ENCODE measurements at regions not wholly inside any gene's neighbourhood (a gene's known extent, or its start where the extent isn't known, plus 50 kb on each side); places are given as distances from the start of the nearest gene placed in this dataset.
A peak's percentile ranks its signal among the peaks of the same experiment; 100 is the strongest.
"Not testable (repeated sequence)": the region's sequence is repeated elsewhere in the genome, so short reads cannot be mapped to it uniquely, and the experiment has no call there.

DNA sequence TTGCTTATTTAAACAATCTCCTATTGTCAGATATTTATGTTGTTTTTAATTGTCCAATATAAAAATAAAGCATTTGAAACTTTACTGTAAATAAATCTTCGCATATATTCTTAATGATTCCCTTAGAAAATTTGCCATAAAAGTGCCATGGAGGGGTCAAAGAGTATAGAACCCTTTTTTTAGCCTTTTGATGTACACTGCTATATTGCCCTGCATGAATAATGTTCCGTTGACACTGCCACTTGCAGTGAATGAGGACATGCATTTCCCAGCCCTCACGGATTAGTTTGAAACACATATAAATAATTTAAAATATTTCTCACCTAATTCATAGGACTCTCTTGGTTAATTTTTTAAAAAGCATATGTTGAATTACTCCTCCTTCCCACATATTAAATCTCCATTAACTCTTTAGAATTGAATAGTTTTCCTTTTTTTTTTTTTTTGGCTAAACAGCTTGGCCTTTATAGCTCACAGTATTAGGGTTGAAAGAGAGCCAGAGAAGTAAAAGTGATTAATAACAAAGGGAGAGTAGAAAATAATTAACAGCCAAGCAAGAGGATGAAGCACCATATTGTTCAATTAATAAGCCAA is 129.8 kb upstream of the SGCD start:
- DNase-seq (ENCODE audit: low read depth), result no peak

DNA sequence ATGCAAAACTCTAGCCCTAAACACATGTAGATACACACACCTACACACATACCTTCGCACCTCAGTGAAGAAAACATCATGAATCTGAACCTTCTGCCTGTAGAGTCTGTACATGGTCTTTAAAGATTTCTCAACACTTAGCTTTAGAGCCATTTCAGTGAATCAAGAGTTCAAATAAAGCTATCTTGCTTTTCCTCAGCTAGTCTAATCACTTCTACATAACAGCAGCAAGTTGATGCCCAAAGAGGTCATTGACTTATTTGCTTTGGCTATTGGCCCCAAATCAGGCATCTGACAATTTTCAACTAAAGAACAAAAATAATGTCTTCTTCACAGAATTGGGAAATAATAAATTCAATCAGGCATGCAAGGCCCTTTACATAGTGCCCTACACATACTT is 127.9 kb upstream of the SGCD start:
- no peak for DNase-seq (ENCODE audit: low read depth)

DNA sequence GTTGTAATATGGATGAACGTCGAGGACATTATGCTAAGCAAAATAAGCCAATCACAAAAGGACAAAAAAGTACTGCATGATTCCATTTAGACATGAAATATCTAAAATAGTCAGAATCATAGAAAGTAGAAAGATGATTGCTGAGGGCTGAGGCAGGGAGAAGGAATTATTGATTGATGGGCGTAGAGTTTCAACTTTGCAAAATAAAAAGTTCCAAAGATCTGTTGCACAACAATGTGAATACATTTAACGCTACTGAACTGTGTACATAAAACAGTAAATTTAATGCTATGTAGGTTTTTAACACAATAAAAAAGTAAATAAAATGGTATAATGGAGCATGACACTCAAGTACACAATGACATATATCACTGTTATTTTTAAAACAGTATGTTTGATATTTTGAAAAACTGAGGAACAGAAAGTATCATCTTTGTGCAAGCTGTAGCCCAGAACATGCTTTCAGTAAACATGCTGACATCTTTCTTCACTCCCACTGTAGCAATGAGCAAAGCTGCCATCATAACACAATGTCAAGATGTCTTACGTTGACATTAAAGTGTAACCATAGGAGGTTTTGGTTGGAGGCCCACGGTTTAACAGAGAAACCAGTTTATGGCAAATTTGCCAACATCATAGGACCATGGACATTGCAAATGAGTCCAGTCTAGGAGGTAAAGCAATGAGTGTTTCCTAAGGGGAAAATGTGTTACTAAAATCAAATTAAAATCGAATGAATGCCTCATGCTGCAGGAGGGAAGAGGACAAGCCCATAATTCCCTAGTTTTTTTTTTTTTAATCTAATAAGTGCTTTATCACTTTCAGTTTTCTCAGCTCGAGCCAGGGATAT is 125.8 kb upstream of the SGCD start:
- DNase-seq (ENCODE audit: low read depth), result no peak

DNA sequence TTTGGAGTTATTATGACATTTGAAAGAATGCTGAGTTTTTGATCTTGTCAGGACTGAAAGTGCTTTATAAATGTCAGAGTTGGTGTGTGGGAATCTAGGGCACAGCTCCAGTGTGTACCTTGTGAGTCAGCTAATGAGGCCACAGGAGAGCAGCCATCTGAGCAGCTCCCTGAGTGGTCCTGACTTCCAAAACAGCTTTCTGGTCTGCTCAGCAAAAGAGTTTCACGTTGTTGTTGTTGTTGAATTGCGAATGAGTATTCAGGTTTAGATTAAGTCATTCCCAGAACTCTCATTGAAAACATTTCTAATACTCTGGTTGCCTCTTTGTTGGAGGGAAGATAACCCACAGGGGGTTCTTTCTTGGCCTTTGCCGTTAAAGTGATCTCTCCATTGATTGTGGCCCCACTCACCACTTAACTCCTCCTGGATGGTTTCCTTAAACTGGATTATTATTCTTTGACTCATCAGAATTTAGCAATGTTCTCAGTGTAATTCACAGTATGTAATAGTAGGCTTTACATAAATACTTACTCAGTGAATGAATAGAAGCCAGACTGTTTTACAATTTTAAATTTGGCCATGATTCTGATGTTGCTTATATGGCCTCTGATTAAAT is 125.1 kb upstream of the SGCD start:
- peak; percentile 93 for DNase-seq (ENCODE audit: low read depth)

DNA sequence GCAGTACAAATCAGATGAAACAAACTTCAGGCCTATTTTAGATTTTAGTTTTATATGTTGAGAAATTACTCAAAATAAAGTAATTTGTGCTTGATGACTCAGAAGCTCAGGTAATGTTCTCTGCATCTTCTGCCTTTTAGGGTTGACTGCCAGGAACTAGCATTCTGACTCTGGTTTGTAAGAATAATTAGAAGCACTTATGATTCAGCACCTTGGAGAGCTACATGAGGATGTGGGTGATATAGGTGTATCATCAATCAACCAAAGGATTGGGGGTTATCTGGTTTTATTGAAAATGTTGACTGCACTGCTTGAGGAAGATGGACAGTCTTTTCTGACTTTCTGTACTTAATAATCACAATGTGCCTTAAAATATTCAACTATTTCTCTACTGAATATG is 118.7 kb upstream of the SGCD start:
- peak; percentile 13 for DNase-seq (ENCODE audit: low read depth)

DNA sequence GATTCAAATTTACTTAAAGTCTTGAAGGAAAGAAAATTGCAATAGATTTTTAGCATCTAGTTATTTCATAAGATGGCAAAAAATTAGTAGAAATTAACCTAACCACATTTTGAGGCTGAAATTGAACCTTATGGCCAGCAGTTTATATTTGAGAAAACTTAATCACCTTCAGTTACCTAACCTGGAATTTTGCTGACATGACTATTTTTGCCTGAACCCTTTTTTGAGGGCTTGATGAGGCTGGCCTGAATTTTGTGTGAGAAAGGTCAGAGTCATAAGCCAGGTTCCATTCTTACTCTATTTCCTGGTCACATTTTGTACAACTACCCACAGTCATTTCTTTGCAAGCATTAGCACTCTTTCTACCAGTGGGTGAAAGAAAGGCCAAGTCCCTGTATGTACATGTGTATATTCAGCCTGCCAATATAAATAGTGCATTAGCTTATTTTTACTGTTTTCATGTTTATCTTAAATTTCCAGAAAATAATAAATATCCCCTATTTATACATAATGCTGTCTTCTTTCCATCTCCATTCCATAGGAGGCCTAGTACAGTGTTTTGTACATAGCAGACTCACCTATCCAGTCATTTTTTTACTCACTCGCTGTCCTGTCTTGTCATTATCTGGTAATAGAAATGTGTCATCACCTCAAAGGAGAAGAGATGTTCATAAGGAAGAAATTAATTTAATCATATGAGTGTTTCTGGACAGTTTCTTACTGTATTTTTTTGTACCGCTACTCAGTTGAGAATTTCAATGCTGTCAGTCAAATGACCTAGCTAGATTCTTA is 108.4 kb upstream of the SGCD start:
- no peak for DNase-seq (ENCODE audit: low read depth)

DNA sequence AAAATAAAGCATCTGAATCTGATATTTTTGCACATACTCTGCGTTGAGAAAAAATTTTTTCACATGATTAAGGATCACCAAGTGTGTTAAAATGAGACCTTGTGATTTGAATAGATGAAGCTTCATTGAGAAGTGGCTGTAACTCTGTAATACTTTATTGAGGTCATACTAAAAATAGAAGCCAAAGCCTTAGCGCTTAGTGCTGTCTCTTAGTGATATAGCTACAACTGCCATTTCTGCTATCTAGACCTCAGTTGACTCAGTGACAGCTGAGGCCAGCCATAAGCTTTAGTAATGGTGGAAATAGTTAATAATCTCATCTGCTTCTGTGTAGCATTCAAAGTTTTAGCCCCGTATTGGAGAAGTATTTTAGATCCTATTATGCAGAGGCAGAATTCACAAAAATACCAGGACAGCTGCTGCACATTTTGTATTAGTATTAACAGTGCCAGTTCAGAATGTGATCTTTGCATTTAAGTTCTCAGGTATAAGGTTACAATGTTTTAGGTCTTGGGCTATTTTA is 107.4 kb upstream of the SGCD start:
- DNase-seq (ENCODE audit: low read depth), result no peak

DNA sequence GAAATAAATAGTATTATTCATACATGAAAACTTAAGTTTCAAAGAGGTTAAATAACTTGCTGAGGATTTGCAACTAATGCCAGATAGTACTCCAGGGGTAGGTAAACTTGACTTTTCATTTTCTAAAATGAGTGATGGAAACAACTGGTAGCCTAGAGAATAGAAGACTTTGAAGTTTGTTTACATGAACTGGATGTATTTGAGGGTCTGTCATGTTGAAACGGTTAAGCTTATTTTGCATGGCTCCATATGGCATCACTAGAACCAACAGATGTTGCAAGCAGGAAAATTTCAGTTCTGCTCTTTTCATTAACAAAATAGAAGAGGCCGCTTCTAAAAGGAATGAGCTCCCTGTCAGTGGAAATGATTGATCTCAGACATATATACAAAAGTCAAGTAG is 105.1 kb upstream of the SGCD start:
- no peak for DNase-seq (ENCODE audit: low read depth)

DNA sequence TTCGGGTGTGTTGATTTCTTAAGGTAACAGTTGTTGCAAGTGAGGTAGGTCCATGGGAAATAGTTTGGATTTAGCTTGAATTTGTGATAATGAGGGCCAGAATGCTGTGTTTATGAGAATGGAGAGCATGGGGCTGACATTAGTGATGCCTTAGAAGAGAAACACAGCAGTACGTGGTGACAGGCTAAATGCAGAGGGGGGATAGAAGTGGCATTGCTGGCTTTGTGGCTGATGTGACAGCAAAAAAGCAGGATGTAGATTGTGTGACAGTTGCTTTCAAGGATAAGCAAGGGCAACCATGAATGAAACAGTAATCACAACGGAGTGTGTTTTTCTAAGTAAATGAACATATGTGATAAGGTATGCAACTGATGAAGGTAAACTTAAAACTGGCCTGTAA is 103.4 kb upstream of the SGCD start:
- DNase-seq (ENCODE audit: low read depth), result no peak

DNA sequence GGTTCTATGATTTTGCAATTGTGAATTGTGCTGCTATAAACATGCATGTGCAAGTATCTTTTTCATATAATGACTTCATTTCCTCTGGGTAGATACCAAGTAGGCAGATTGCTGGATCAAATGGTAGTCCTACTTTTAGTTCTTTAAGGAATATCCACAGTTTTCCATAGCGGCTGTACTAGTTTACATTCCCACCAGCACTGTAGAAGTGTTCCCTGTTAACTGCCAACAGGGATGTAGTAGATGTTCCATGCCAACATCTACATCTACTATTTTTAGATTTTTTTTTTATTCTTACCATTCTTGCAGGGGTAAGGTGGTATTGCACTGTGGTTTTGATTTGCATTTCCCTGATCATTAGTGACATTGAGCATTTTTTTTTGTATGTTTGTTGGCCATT is 100.5 kb upstream of the SGCD start:
- not testable (repeated sequence) for DNase-seq (ENCODE audit: low read depth)

DNA sequence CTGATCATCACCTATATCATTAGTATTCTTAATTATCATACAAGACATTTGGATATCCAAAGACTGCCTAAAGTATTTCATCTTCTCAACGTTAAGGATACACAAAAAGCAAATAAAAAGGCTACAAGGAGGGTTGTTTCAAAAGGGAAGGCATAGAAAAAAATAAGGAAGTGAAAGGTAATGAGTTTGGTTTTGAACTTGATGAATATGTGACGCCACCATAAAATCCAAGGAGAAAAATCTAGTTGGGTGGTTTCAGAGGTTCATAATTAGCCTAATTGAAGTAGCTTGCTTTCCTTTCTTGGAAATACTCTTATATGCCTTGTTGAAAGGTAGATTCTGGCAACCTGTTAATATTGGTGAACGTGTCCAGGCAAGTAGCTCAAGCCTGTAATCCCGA is 96.1 kb upstream of the SGCD start:
- DNase-seq (ENCODE audit: low read depth), result no peak

DNA sequence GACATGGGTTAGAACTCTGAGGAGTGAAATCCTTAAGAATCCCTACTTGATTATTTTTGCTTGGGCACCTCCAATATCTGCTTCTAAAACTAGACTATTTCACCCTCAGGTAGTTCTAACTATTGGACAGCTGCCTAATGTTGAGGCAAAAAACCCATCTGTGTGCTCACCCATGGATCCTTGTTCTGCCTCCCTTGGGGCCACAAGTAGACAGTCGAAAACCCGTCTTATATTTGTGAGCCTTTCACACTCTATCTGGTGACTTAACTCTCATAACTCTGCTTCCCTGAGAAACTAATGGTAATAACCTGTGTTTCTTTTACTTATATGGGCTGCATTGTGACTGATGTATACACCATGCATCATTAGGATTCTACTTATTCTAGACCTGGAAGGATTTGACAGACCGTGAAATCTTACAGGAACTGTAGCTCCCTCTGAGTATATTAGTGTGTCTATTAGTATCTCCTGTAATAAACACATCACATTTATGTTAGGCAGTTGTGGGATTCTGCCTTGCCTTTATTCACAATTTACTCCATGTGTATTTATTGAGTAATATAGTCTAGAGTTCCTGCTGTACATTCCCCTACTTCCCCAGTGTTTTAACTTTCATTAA is 94.6 kb upstream of the SGCD start:
- DNase-seq (ENCODE audit: low read depth), result no peak

DNA sequence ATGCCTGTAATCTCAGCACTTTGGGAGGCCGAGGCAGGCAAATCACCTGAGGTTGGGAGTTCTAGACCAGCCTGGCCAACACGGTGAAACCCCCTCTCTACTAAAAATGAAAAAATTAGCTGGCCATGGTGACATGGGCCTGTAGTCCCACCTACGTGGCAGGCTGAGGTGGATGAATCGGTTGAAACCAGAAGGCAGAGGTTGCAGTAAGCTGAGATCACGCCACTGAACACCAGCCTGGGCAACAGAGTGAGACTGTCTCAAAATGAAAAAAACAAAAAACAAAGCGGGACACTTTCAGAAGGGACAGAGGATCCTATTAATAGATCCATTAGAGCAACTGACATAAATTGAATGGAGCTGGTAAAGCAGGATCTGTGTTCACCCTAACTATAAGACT is 89.6 kb upstream of the SGCD start:
- DNase-seq (ENCODE audit: low read depth), result no peak

DNA sequence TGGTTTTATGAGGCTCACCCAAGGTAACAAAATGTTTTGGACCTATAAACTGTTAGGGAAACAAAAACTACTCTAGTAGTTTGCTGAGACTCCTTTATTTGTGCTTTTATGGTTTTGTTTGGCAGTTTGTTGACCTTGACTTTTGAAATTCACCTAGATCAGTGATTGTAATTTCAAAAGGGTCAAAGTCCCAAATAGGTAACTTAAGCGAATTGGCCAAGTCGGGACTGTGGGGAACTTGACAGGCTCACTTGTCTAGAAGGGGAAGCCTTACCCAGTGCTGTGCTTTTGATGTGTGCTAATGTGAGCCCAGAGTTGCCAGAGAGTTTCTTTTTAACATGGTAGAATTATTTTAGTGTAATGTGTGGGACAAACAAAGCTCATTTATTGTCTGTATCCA is 87.2 kb upstream of the SGCD start:
- DNase-seq (ENCODE audit: low read depth), result no peak

DNA sequence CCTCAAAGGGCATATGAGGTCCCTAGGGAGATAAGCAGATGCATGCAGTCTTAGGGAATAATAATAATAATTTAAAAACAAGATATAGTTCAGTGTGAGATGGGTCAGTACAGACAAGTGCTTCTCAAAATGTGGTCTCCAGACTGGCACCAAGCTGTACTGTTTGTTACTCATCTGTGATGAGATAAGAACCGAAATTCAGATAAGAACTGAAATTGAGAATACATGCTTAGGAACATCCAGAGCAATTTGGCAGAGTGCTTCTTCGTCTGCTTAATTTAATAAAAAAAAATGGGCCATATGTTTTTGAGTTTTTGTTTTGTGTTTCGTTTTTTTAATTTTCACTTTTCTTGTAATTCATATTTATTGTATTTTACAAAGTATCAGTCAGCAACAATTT is 86.5 kb upstream of the SGCD start:
- no peak for DNase-seq (ENCODE audit: low read depth)

DNA sequence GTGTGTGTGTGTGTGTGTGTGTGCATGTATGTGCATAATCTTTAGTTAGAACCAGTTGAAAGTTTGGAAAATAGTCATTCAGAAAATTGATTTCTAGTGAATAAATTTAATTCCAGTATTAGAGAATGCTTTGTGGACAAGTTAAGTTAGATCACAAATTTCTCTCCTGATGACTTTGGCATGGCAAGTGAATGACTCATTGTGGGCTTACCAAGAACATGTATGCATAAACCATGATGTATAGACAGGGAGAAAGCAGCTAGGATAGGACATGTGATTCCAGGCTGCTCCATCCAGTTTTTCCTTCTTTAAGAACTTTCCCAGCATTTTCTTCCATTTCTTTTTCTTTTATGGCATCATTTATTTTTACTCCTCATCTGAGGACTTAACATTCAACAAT is 85.7 kb upstream of the SGCD start:
- peak; percentile 38 for DNase-seq (ENCODE audit: low read depth)

DNA sequence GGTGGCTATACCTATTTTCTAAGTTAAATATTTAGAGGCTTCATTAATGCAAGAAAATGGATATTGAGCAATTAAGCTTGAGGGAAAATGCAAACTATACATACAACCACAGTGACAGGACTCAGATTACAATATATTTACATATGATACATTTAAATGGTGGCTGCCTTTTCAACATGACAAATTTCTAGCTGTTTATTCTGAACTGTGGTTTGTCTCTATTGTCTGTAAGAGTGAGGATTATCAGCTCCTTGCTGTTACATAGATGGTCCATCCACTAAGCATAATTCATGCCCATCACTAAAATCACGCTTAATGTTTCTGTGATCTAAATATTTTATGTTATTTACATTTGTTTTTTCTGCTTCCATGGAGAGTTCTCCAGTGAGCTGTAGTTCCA is 81.1 kb upstream of the SGCD start:
- DNase-seq (ENCODE audit: low read depth), result no peak

DNA sequence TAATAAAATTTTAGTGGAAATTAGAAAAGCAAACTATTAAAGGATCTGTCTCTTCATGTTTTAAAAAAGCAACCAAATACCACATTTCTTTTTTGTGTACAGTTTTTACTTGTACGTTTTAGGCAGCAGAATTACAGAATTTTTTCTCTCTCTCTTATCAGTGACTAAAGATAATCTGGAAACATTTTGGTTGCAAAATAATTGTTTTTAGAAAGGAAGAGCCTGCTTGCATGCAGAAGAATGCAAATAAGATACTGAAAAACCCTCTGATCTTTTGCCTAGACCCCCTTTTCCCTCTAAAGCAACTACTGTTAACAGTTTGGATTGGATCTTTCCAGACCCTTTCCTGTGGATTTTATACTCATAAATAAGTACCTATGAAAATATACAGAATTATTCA is 75.9 kb upstream of the SGCD start:
- DNase-seq (ENCODE audit: low read depth), result no peak

DNA sequence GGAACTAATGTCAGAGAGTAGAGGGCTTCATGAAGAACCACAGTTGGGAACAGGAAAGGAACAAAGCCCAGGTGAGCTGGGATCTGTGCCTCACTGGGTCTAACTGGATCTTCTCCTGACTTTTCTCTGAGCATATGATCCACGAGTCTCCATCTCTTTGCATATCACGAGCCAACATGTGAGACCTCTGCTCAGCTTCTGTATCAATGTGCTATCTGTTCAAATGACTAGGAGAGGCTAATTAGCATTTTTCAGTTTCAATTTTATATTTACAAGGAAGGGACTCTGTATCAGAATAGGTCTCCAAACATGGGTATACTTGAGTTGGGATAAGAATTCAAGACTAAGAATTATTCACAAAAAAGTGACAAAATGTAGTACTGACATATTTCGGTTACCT is 73.8 kb upstream of the SGCD start:
- no peak for DNase-seq (ENCODE audit: low read depth)

DNA sequence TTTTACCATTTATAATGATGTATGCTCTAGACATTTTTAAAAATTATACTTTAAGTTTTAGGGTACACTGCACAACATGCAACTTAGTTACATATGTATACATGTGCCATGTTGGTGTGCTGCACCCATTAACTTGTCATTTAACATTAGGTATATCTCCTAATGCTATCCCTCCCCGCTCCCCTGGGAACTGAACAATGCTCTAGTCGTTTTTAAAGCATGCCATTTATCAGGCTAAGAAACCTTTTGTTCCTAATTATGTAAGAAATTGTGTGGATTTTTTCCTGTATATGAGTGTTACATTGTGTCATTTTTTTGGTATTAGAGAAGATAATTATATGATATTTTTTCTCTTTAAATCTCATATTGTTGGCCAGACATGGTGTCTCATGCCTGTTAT is 72.8 kb upstream of the SGCD start:
- DNase-seq (ENCODE audit: low read depth), result no peak

DNA sequence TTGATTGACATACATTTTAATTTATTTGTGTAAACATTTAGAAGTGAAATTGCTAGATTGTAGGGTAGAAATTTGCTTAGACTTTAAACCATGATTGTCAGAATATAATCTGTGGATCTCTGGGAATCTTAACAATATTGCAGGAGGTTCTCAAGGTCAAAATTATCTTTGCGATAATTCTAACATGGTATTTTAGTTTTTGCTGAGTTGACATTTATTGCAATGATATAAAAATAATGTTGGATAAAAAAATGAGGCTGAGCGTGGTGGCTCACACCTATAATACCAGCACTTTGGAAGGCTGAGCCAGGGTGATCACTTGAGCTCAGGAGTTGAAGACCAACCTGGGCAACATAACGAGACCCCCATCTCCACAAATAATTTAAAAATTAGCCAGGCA is 70.3 kb upstream of the SGCD start:
- DNase-seq (ENCODE audit: low read depth), result no peak

DNA sequence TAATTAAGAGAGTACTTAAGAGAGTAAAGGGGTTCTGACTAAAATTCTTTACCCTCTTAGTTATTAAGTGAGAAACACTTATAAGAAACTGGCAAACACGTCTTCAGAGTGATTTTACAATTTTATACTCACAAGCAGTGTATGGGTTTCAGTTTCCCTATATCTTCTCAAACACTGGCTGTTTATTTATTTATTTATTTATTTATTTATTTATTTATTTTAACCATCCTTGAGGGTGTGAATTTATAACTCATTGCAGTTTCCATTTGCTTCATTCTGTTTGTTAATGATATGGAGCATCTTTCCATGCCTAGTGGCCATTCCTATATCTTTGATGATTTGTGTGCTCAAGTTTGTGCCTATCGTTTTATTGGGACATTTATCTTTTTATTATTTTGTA is 68.0 kb upstream of the SGCD start:
- DNase-seq (ENCODE audit: low read depth), result no peak
